T-helper 1 cell treated with Interleukin-12 subunit alpha and Interleukin-12 subunit beta and Interleukin-4 antibody, amounts not matched to agents 30 μg/mL and 1 μg/mL, for 36 hours (primary cell): ENCODE measurements at regions not wholly inside any gene's neighbourhood (a gene's known extent, or its start where the extent isn't known, plus 50 kb on each side); places are given as distances from the start of the nearest gene placed in this dataset.

ENCODE experiments used
- H3K27ac Mint-ChIP-seq: one replicate; pipeline ENCODE4 v1.8.0; 2021; ENCODE audit warnings: mild to moderate bottlenecking, mixed read lengths
- H3K27me3 Mint-ChIP-seq: one replicate; pipeline ENCODE4 v1.8.0; 2021; ENCODE audit warnings: low read depth, mixed read lengths
- H3K36me3 Mint-ChIP-seq: one replicate; pipeline ENCODE4 v1.8.0; 2021; ENCODE audit warnings: low read depth, mixed read lengths
- H3K4me1 Mint-ChIP-seq: one replicate; pipeline ENCODE4 v1.8.0; 2021; ENCODE audit warnings: low read depth, mixed read lengths
- H3K4me3 Mint-ChIP-seq: one replicate; pipeline ENCODE4 v1.8.0; 2021; ENCODE audit warnings: mild to moderate bottlenecking, moderate library complexity, mixed read lengths
- H3K9me3 Mint-ChIP-seq: one replicate; pipeline ENCODE4 v1.8.0; 2021; ENCODE audit warnings: mixed read lengths

DNA sequence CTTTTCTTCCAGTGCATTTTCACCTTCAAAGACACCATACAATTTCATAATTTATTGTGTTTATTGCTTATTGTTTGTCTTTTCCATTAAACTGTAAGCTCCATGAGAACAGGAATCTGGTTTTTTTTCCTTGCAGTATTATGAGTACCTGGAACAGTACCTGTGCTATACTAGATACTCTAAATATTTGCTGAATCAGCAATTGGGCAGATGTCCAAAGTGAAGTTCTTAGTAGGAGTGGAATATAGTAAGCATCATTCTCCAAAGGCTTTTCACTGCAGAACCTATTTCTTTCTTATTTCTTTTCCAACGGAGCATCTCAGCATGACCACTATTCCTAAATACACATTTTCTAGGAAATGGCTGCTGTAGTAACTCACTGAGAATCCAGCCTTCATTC lies 269.0 kb upstream of the CCL2 start:
- Mint-ChIP-seq H3K27me3 (peaks cover 16% of the 10 kb centered on the region), H3K9me3 (no peaks in the 10 kb centered on the region), H3K36me3 (no peaks in the 10 kb centered on the region), H3K4me1 (no peaks in the 10 kb centered on the region), H3K27ac (no peak overlapping the region), H3K4me3 (no peak overlapping the region)

DNA sequence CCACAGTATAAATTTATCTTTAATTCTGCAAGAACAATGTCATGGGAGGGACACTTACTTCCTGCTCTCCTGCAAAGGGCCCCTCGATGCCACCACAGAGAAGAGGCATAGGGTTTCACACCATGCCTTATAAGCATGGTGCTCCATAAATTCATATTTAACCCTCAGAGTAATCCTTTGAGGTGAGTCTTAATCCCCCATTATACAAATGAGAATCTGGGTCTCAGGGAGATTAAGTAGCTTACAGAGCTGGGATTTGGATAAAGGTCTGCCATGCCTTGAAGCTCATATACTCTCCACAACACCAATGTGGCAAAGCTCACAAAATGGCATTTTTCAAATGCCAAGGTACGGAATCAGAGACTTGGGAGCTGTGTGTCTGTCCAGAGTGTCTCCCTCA lies 268.5 kb upstream of the CCL2 start:
- Mint-ChIP-seq H3K27ac (no peak overlapping the region), H3K27me3 (peaks cover 16% of the 10 kb centered on the region), H3K4me1 (no peaks in the 10 kb centered on the region), H3K9me3 (no peaks in the 10 kb centered on the region), H3K4me3 (no peak overlapping the region), H3K36me3 (no peaks in the 10 kb centered on the region)

DNA sequence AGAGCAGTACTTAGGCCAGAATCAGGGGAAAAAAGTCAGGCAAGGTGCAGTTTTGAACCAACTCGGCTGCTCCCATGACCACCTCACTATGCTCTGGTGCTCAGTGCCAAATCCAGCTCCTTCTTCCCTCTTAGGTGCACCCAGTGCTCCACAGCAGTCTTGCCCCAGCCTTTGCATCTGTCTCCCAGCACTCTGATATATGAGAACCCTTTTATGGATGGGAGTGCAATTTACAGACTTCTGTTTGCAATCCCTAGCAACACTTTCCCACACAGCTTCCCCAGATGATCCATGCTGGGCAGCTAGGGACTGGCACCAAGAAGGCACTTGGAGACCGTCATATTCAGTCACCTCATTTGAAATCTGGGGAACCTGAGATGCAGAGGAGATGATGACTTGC lies 267.9 kb upstream of the CCL2 start:
- no peak overlapping the region for H3K27ac Mint-ChIP-seq
- H3K4me3 Mint-ChIP-seq = no peak overlapping the region
- H3K36me3 Mint-ChIP-seq = no peaks in the 10 kb centered on the region
- no peaks in the 10 kb centered on the region for H3K9me3 Mint-ChIP-seq
- no peaks in the 10 kb centered on the region for H3K4me1 Mint-ChIP-seq
- peaks cover 16% of the 10 kb centered on the region for H3K27me3 Mint-ChIP-seq

DNA sequence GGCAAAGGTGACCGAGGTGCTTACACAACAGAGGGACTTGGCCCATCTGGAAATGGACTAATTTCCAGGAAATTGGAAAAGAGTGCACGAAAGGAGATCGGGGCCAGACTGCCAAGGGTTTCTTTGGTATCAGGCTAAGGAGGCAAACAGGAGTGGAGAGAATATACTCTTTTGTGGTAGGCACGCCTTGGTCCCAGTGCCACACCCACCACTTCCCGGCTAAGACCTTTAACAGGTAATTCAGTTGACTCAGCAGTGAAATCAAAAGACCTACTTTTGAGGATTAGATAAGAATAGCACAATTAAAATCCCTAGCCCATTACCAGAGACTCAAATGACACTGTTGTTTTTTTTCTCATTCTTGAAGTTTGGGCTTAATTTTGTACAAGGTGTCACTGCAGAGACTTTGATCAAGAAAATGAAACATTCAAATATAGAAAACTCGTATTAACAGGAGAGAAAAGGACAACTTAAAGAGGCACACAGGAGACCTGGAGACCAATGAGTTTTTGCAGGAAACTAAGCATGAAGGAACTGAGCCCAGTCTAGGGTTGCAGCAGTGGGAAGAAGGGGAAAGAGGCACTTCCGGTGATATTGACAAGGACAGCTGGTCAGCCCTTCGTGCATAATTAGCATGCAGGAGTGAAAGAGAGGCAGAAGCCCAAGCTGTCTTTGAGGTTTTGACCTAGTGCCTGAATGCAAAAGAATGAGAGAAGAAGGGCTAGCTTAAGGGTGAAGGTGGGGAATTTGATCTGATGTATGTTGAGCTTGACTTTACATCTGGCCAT lies 265.5 kb upstream of the CCL2 start:
- H3K27ac Mint-ChIP-seq = no peak overlapping the region
- H3K27me3 Mint-ChIP-seq = peaks cover 16% of the 10 kb centered on the region
- no peaks in the 10 kb centered on the region for H3K4me1 Mint-ChIP-seq
- H3K36me3 Mint-ChIP-seq = no peaks in the 10 kb centered on the region
- no peak overlapping the region for H3K4me3 Mint-ChIP-seq
- H3K9me3 Mint-ChIP-seq = no peaks in the 10 kb centered on the region

DNA sequence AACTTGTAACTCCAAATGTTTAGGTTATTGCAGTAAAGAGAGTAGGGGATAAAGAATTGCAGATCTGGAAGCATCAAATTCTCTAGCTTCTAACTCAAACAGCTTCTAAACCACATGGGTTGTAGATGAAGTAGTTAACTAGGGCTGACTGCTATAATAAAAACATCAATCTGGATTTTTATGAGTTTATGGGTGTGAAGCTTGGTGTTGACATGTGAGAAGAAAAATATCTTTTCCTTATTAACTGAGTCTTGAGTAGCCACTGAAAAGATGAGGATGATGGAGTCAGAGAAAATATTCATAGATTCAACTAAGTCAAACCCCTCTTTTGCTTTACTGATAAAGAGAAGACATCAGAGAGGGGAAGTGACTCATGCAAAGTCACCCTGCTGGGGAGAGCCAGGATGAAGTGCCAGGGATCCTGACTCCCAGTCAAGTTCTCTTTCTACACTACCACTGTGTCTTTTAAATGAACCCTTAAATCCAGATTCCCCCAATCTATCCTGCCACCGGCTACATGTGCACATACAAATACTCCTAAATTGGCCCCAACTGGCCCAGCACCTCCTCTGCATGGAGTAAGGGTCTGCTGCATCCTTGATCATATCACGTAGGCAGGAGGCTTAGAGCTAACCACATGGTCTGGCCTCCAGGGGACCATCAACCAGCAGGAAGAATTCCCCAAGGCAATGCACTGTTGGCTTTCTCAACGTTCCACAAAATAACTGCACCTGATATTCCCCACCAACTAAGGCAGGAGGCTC lies 264.0 kb upstream of the CCL2 start:
- Mint-ChIP-seq H3K4me1 (no peaks in the 10 kb centered on the region), H3K4me3 (no peak overlapping the region), H3K9me3 (no peaks in the 10 kb centered on the region), H3K27ac (no peak overlapping the region), H3K27me3 (peaks cover 19% of the 10 kb centered on the region), H3K36me3 (no peaks in the 10 kb centered on the region)

DNA sequence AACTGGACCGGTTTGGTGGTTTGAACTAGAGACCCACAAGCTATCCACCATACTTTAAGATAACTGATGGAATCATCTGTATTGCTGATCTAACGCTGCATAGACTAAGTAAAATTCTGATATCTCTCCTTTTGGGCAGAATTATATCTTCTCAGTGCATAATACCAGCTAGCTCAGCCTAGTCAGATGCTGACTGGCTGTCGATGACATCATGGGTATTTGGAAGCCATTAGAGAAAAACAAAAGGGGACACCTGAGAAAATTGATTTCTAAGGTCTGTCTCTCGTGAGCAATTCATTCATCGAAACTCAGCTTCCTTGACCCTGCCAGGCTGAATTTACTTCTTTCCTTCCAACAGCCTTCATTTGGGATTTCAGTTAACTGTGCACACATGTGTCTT lies 263.0 kb upstream of the CCL2 start:
- Mint-ChIP-seq H3K4me3 (no peak overlapping the region), H3K27ac (no peak overlapping the region), H3K4me1 (no peaks in the 10 kb centered on the region), H3K36me3 (no peaks in the 10 kb centered on the region), H3K9me3 (no peaks in the 10 kb centered on the region), H3K27me3 (peaks cover 22% of the 10 kb centered on the region)

DNA sequence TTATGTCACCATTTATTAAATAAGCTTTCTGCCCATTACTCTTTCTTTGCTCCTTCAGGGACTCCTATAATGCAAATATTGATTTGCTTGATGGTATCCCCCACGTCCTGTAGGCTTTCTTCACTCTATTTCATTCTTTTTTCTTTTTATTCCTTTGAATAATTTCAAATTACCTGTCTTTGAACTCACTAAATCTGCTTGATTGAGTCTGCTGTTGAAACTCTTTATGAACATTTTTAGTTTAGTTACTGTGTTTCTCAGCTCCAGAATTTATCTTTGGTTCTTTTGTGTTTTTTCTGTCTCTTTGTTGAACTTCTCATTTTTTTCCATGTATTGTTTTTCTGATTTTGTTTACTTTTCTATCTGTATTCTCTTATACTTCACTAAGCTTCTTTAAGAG lies 254.4 kb upstream of the CCL2 start:
- H3K4me3 Mint-ChIP-seq = no peak overlapping the region
- peaks cover 17% of the 10 kb centered on the region for H3K27me3 Mint-ChIP-seq
- peaks cover 8% of the 10 kb centered on the region for H3K9me3 Mint-ChIP-seq
- no peaks in the 10 kb centered on the region for H3K4me1 Mint-ChIP-seq
- H3K36me3 Mint-ChIP-seq = no peaks in the 10 kb centered on the region
- H3K27ac Mint-ChIP-seq = no peak overlapping the region

DNA sequence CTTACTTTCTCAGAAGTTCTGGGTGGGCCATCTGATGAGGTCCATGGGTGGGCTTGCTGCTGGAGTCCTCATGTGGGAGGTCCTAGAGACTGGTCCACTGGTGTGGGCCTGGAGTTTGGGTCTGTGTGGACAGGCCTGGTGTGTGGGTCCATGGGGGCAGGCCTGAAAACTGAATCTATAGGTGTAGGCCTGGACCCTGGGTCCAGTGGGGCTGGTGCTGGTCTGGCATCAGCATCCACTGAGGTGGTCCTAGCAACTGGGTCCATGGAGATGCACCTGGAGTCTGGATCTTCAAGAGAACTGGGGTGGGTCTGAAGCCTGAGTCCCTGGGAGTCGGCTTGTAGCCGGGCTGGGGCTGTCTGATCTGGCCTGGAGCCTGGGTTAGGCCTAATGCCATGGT lies 253.8 kb upstream of the CCL2 start:
- H3K27me3 Mint-ChIP-seq = peaks cover 13% of the 10 kb centered on the region
- no peaks in the 10 kb centered on the region for H3K4me1 Mint-ChIP-seq
- no peak overlapping the region for H3K27ac Mint-ChIP-seq
- peaks cover 8% of the 10 kb centered on the region for H3K9me3 Mint-ChIP-seq
- H3K4me3 Mint-ChIP-seq = no peak overlapping the region
- no peaks in the 10 kb centered on the region for H3K36me3 Mint-ChIP-seq

DNA sequence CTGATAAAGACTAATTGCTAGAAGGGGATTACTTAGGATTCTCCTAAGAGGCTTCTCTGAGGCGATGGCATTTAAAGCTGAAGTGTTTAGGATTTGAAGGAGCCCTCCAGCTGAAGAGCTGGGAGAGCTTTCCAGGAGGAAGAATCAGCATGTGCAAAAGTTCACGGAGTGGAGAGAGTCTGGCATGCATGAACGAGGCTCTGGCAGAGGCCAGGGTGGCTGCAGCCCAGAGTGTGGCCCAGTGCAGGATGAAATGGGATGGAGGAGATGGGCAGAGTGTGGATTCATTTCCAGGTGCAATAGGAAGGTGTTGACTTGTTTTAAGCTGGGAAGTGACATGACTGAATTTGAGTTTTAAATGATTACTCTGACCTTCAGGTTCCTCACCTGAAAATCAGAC lies 249.0 kb upstream of the CCL2 start:
- no peak overlapping the region for H3K27ac Mint-ChIP-seq
- H3K4me1 Mint-ChIP-seq = no peaks in the 10 kb centered on the region
- no peaks in the 10 kb centered on the region for H3K36me3 Mint-ChIP-seq
- H3K9me3 Mint-ChIP-seq = no peaks in the 10 kb centered on the region
- H3K4me3 Mint-ChIP-seq = no peak overlapping the region
- peaks cover 9% of the 10 kb centered on the region for H3K27me3 Mint-ChIP-seq

DNA sequence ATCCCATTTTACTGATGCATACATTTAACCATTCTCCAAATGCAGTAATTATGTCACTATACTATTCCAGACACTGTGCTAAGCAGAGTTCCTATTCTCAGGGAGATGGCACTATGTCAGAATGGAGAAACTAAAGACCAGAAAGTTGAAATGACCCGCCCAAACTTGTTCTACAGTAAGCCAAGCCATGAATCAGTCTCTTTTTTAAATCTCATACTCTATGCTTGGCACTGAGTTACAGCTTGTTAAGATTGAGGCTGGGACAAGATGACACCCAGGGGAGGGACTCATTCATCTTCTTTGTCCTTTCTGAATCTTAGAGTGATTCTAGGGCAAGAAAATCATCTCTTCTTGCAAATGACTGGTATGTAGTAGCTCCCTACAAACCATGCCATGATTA lies 247.0 kb upstream of the CCL2 start:
- Mint-ChIP-seq H3K4me1 (no peaks in the 10 kb centered on the region), H3K9me3 (no peaks in the 10 kb centered on the region), H3K36me3 (no peaks in the 10 kb centered on the region), H3K27me3 (peaks cover 9% of the 10 kb centered on the region), H3K27ac (no peak overlapping the region), H3K4me3 (no peak overlapping the region)

DNA sequence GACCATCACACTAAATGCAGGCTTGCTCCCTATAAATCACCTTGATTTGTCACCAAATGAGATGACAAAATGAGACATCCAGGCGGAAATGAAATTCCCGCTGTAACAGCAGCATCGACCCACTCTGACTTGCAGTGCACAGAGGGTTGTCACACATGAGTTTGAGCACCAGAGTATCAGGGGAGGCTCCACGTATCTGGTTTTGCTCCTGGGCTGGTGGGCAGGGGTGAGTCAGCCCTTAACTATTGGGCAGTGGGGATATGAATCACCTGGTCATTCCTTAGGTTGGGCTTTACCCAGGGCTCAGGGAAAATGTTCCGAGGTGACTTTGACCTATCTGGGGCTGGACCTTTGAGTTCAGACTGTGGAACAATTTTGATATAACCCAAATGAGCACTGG lies 245.2 kb upstream of the CCL2 start:
- Mint-ChIP-seq H3K4me3 (no peak overlapping the region), H3K27me3 (peaks cover 9% of the 10 kb centered on the region), H3K9me3 (no peaks in the 10 kb centered on the region), H3K27ac (no peak overlapping the region), H3K4me1 (no peaks in the 10 kb centered on the region), H3K36me3 (no peaks in the 10 kb centered on the region)

DNA sequence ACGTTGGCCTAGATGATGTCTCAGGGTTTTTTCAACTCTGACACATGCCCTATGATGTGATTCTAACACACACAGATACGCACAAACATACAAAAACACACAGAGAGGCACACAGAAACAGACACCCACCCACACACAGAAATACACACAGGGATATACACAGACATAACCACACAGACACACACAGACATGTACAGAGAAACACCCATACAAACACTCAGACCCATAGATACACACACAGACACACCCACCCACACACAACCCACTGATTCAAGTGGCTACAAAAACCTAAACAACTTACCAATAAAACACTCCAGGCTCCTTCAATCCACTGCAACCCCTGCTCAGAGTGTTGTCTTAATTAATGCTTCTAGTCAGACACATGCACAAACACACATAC lies 244.6 kb upstream of the CCL2 start:
- Mint-ChIP-seq H3K4me1 (no peaks in the 10 kb centered on the region), H3K27ac (no peak overlapping the region), H3K27me3 (peaks cover 3% of the 10 kb centered on the region)

DNA sequence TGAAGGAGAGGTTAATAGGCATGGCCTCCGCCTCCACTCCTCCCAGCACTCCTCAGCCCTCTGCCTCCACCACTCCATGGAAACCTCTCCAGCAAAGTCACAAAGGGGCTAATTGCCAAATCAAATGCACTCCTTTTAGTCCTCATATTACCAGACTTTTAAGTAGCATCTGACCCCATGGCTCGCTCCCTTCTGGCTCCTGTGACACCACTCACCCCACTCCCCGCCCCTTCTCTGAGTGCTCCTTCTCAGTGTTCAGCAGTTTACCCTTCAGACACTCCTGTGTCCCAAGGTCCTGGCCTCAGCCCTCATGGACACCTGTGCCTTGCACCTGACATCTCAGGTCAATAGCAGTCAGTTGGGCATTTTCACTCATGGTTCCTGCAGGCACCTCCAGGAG lies 243.5 kb upstream of the CCL2 start:
- H3K36me3 Mint-ChIP-seq = no peaks in the 10 kb centered on the region
- H3K4me3 Mint-ChIP-seq = no peak overlapping the region
- peaks cover 2% of the 10 kb centered on the region for H3K27me3 Mint-ChIP-seq
- H3K9me3 Mint-ChIP-seq = no peaks in the 10 kb centered on the region
- H3K4me1 Mint-ChIP-seq = no peaks in the 10 kb centered on the region
- H3K27ac Mint-ChIP-seq = no peak overlapping the region

More for the DNA sequence above, 244.6 kb upstream of the CCL2 start:
- Mint-ChIP-seq H3K4me3 (no peak overlapping the region), H3K36me3 (no peaks in the 10 kb centered on the region), H3K9me3 (no peaks in the 10 kb centered on the region)

DNA sequence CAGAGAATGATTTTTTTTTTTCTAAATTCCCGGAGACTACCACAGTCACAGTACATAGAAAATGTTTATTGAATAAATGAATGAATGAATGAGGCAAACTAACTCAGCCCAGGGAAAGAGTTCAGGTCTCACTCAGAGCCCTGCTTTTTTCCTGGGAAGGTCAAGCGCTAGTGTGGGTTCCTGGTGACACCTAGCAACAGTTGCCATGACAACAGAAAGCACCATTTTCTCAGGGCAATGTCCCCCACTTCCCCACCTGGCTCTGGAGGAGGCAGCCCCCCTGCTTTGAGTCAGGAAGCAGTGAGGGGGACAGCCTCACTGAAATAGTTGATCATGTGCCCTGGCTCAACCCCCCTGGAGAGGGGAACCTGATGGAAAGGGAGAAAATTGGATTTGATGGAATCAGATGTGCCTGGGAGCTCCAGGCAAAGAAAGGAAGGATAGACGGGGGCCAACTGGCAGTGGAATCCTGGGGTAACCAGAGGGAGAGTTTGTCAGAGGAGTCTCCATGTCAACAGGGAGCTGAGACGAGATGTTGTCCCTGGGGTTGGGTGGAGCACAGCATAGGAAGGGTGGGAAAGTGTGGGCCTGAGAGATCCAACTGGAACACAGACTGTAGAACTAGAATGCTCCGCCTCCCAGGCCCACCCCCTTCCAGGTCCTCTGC lies 242.2 kb upstream of the CCL2 start:
- no peaks in the 10 kb centered on the region for H3K4me1 Mint-ChIP-seq
- H3K36me3 Mint-ChIP-seq = no peaks in the 10 kb centered on the region
- no peaks in the 10 kb centered on the region for H3K27me3 Mint-ChIP-seq
- no peak overlapping the region for H3K27ac Mint-ChIP-seq
- H3K9me3 Mint-ChIP-seq = no peaks in the 10 kb centered on the region
- no peak overlapping the region for H3K4me3 Mint-ChIP-seq

DNA sequence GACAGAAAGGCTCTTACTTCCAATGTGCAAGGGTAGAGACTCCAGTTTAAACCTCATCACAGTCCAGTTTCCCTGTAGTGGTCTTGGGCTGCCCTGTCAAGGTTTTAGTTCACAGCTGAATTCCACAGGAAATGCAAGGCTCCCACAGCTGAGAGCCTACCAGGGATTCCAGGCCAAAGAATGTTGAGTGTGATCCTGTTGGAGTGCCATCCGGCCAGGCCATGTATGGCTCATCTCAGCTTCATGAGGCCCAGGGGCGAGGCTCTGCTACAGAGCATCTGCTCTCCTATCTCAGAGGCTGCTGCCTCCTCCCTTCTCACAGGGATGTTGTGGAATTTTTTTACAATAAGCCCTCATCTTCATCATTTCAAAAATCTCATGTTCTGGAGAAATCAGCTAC lies 239.8 kb upstream of the CCL2 start:
- Mint-ChIP-seq H3K27me3 (no peaks in the 10 kb centered on the region), H3K36me3 (no peaks in the 10 kb centered on the region), H3K4me1 (no peaks in the 10 kb centered on the region), H3K27ac (no peak overlapping the region), H3K4me3 (no peak overlapping the region), H3K9me3 (no peaks in the 10 kb centered on the region)
